IMR-90 (cell line): ENCODE measurements at regions not wholly inside any gene's neighbourhood (a gene's known extent, or its start where the extent isn't known, plus 50 kb on each side); places are given as distances from the start of the nearest gene placed in this dataset.

ENCODE experiments used
- ATAC-seq: fragments of 200-7000 bp; cut with Tn5 transposase; 2 replicates; pipeline ENCODE4 v1.9.1; 2020; ENCODE audit warnings: low read depth, mild to moderate bottlenecking, moderate library complexity
- BruUV-seq: library from RNA; stranded (reverse); fragments of 400-500 nt; replicated peaks from 2 replicates; lab custom pipeline; 2021; lab: Mats Ljungman, UMichigan
- CTCF ChIA-PET: fragments of 300-600 bp; formaldehyde crosslinking; extraction: SDS; loops from one replicate; lab custom pipeline; 2021; ENCODE audit warnings: antibody characterized with exemption; lab: Yijun Ruan, JAX
- POLR2A ChIA-PET: fragments of 300-600 bp; sonication (Branson Sonifier 250); formaldehyde crosslinking; loops from one replicate; lab custom pipeline; 2022; ENCODE audit warnings: antibody characterized with exemption; ENCODE audit not compliant: unreplicated experiment; lab: Charles Lee
- DNase-seq: peaks from one replicate; pipeline ENCODE4 v3.0.0; 2013
- H2AFZ ChIP-seq: replicated peaks from 2 replicates; pipeline ENCODE3; 2013; ENCODE audit warnings: low read length, mild to moderate bottlenecking; ENCODE audit not compliant: poor library complexity
- H2AK5ac ChIP-seq: 2 replicates; pipeline ENCODE4 v1.6.1; 2013; ENCODE audit warnings: low read depth, low read length, inconsistent platforms
- H2AK9ac ChIP-seq: replicated peaks from 2 replicates; pipeline ENCODE3; 2013; ENCODE audit warnings: mild to moderate bottlenecking, low read depth, low read length, moderate library complexity; ENCODE audit not compliant: poor library complexity
- H2BK120ac ChIP-seq: 2 replicates; pipeline ENCODE4 v1.6.1; 2013; ENCODE audit warnings: low read depth, low read length, inconsistent platforms
- H2BK15ac ChIP-seq: 3 replicates; pipeline ENCODE4 v1.6.1; 2013; ENCODE audit warnings: low read depth, low read length, inconsistent platforms
- H2BK20ac ChIP-seq: 2 replicates; pipeline ENCODE4 v1.6.1; 2013; ENCODE audit warnings: low read depth, mild to moderate bottlenecking, inconsistent platforms, low read length, moderate library complexity
- H2BK5ac ChIP-seq: 2 replicates; pipeline ENCODE4 v1.6.1; 2013; ENCODE audit warnings: mild to moderate bottlenecking, low read depth, low read length, inconsistent platforms; ENCODE audit not compliant: poor library complexity, severe bottlenecking
- H3K14ac ChIP-seq: replicated peaks from 2 replicates; pipeline ENCODE4 v1.6.1; 2013; ENCODE audit warnings: low read depth, low read length, inconsistent platforms
- H3K18ac ChIP-seq: 2 replicates; pipeline ENCODE4 v1.6.1; 2013; ENCODE audit warnings: low read depth, low read length, control low read depth
- H3K23ac ChIP-seq: 2 replicates; pipeline ENCODE4 v1.6.1; 2013; ENCODE audit warnings: low read depth, low read length, inconsistent platforms
- H3K27ac ChIP-seq: 2 replicates; pipeline ENCODE4 v1.5.1; 2013; ENCODE audit warnings: mild to moderate bottlenecking, control low read depth, low read length; ENCODE audit not compliant: insufficient read depth
- H3K27me3 ChIP-seq: 2 replicates; pipeline ENCODE4 v1.6.1; 2013; ENCODE audit warnings: low read length; ENCODE audit not compliant: control insufficient read depth, insufficient read depth
- H3K36me3 ChIP-seq: 2 replicates; pipeline ENCODE4 v1.6.1; 2013; ENCODE audit warnings: low read length, mixed read lengths; ENCODE audit not compliant: control insufficient read depth, insufficient read depth
- H3K4ac ChIP-seq: 2 replicates; pipeline ENCODE4 v1.6.1; 2013; ENCODE audit warnings: low read depth, low read length, inconsistent platforms
- H3K4me1 ChIP-seq: 2 replicates; pipeline ENCODE4 v1.6.1; 2013; ENCODE audit warnings: low read length, mixed read lengths; ENCODE audit not compliant: control insufficient read depth, insufficient read depth
- H3K4me2 ChIP-seq: 2 replicates; pipeline ENCODE4 v1.6.1; 2013; ENCODE audit warnings: low read depth, mild to moderate bottlenecking, control low read depth, low read length, moderate library complexity
- H3K4me3 ChIP-seq: 2 replicates; pipeline ENCODE4 v1.5.1; 2013; ENCODE audit warnings: low read depth, mild to moderate bottlenecking, control low read depth, low read length, moderate library complexity; ENCODE audit not compliant: insufficient read depth
- H3K56ac ChIP-seq: 2 replicates; pipeline ENCODE4 v1.6.1; 2013; ENCODE audit warnings: low read length, inconsistent platforms; ENCODE audit not compliant: insufficient read depth; ENCODE audit errors: extremely low read depth
- H3K79me1 ChIP-seq, 2 experiments: 2 replicates each; pipeline ENCODE4 v1.6.1; 2013; ENCODE audit warnings: low read length in 2 of 2, inconsistent platforms in 1 of 2, low read depth in 1 of 2
- H3K9ac ChIP-seq: 2 replicates; pipeline ENCODE4 v1.6.1; 2013; ENCODE audit warnings: low read depth, low read length, control low read depth
- H3K9me1 ChIP-seq: 2 replicates; pipeline ENCODE4 v1.6.1; 2013; ENCODE audit warnings: low read length, inconsistent platforms; ENCODE audit not compliant: insufficient read depth
- H3K9me3 ChIP-seq: 2 replicates; pipeline ENCODE4 v1.6.1; 2013; ENCODE audit warnings: low read length; ENCODE audit not compliant: control insufficient read depth, insufficient read depth
- H4K20me1 ChIP-seq: 2 replicates; pipeline ENCODE4 v1.6.1; 2013; ENCODE audit warnings: low read length, inconsistent platforms; ENCODE audit not compliant: insufficient read depth
- H4K5ac ChIP-seq: 2 replicates; pipeline ENCODE4 v1.6.1; 2013; ENCODE audit warnings: mild to moderate bottlenecking, low read depth, low read length, control low read depth
- H4K8ac ChIP-seq, 2 experiments: 2 replicates each; pipeline ENCODE4 v1.6.1; 2013; ENCODE audit warnings: low read depth in 2 of 2, low read length in 2 of 2, control low read depth in 1 of 2, inconsistent platforms in 1 of 2
- H4K91ac ChIP-seq: 2 replicates; pipeline ENCODE4 v1.6.1; 2013; ENCODE audit warnings: low read depth, low read length, inconsistent platforms; ENCODE audit not compliant: insufficient read depth
- CEBPB ChIP-seq: IDR thresholded peaks from 2 replicates; pipeline ENCODE4 v1.6.1; 2012; ENCODE audit warnings: low read depth, low read length, improper control_type of control experiment
- CHD1 ChIP-seq: IDR thresholded peaks from 2 replicates; pipeline ENCODE4 v1.6.1; 2012; ENCODE audit warnings: low read depth, low read length, improper control_type of control experiment
- FOS ChIP-seq: fragments of 150-350 bp; IDR thresholded peaks from 2 replicates; pipeline ENCODE4 v1.6.1; 2016; ENCODE audit warnings: low read depth, low read length
- MAFK ChIP-seq: IDR thresholded peaks from 2 replicates; pipeline ENCODE4 v1.6.1; 2012; ENCODE audit warnings: low read depth, low read length, improper control_type of control experiment
- MAZ ChIP-seq: IDR thresholded peaks from 2 replicates; pipeline ENCODE4 v1.6.1; 2012; ENCODE audit warnings: low read depth, mild to moderate bottlenecking, low read length, improper control_type of control experiment, moderate library complexity, borderline replicate concordance
- MXI1 ChIP-seq: IDR thresholded peaks from 2 replicates; pipeline ENCODE4 v1.6.1; 2012; ENCODE audit warnings: low read depth, mild to moderate bottlenecking, low read length, moderate library complexity, borderline replicate concordance
- NFE2L2 ChIP-seq: fragments of 150-350 bp; IDR thresholded peaks from 2 replicates; pipeline ENCODE4 v1.6.1; 2016; ENCODE audit warnings: low read depth, mild to moderate bottlenecking, low read length
- RAD21 ChIP-seq: IDR thresholded peaks from 2 replicates; pipeline ENCODE4 v1.6.1; 2012; ENCODE audit warnings: low read length, improper control_type of control experiment
- RCOR1 ChIP-seq: IDR thresholded peaks from 2 replicates; pipeline ENCODE4 v1.6.1; 2012; ENCODE audit warnings: mild to moderate bottlenecking, low read length, improper control_type of control experiment; ENCODE audit not compliant: insufficient replicate concordance
- RFX5 ChIP-seq: IDR thresholded peaks from 2 replicates; pipeline ENCODE4 v1.8.0; 2012; ENCODE audit warnings: low read depth, mild to moderate bottlenecking, low read length, moderate library complexity
- SMC3 ChIP-seq: fragments of 150-350 bp; IDR thresholded peaks from 2 replicates; pipeline ENCODE4 v1.6.1; 2016; ENCODE audit warnings: low read depth, mild to moderate bottlenecking, antibody characterized with exemption, low read length, moderate library complexity
- dilution Hi-C: fragments of 300-500 bp; cut with HindIII; formaldehyde crosslinking; loops from one replicate; pipeline ENCODE4 v1.14.3; 2018; ENCODE audit warnings: low sequenced_read_pairs; ENCODE audit not compliant: unreplicated experiment
- in situ Hi-C: fragments of 300-500 bp; cut with MboI; formaldehyde crosslinking; loops from 3 replicates; pipeline ENCODE4 v1.14.3; 2019; ENCODE audit warnings: low sequenced_read_pairs, inconsistent platforms, mixed read lengths
- intact Hi-C: fragments of 100-400 bp; cut with micrococcal nuclease; formaldehyde crosslinking; loops from 2 replicates; pipeline ENCODE4 v1.10.0; 2022
- TF ChIP-seq, protein P1 (sequence below): fragments of 150-350 bp; IDR thresholded peaks from 2 replicates; pipeline ENCODE4 v1.6.1; 2017; ENCODE audit warnings: mild to moderate bottlenecking, antibody characterized with exemption, low read length, low read depth
- TF ChIP-seq, protein P2 (sequence below): fragments of 150-350 bp; IDR thresholded peaks from 2 replicates; pipeline ENCODE4 v1.6.1; 2016; ENCODE audit warnings: low read depth, mild to moderate bottlenecking, low read length, moderate library complexity, borderline replicate concordance
- TF ChIP-seq, protein P3 (sequence below): conservative IDR thresholded peaks from 2 replicates; pipeline ENCODE4 v1.5.1; 2012; ENCODE audit warnings: mild to moderate bottlenecking, low read depth, low read length, improper control_type of control experiment

DNA sequence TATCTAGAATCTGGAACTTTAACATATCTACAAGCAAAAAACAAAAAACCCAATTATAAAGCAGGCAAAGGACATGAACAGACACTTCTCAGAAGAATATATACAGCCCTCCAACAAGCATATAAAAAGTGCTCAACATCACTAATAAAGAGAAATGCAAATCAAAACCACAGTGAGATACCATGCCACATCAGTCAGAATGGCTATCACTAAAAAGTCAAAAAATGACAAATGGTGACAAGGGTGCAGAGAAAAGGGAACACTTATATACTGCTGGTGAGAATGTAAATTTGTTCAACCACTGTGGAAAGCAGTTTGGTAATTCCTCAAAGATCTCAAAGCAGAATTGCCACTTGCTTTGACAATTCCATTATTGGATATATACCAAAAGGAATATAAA is 215.0 kb upstream of the EYS start:
- Histone ChIP-seq H4K91ac (no peak overlapping the region), H2AFZ (no peak overlapping the region), H3K9me3 (no peaks in the 10 kb centered on the region), H4K20me1 (no peaks in the 10 kb centered on the region), H2AK5ac (no peak overlapping the region), H3K4me2 (no peak overlapping the region), H3K56ac (no peak overlapping the region), H3K4me3 (no peak overlapping the region), H3K9ac (no peak overlapping the region), H3K27me3 (no peaks in the 10 kb centered on the region), H3K4me1 (no peaks in the 10 kb centered on the region), H2BK120ac (no peak overlapping the region), H4K8ac (no peak overlapping the region), H3K14ac (no peak overlapping the region), H3K27ac (no peak overlapping the region), H3K23ac (no peak overlapping the region), H3K9me1 (no peaks in the 10 kb centered on the region), H2BK5ac (no peak overlapping the region), H2BK15ac (no peak overlapping the region), H2BK20ac (no peak overlapping the region), H2AK9ac (no peak overlapping the region), H3K79me1 (no peaks in the 10 kb centered on the region), H3K18ac (no peak overlapping the region), H3K36me3 (no peaks in the 10 kb centered on the region), H4K5ac (no peak overlapping the region), H3K4ac (no peak overlapping the region)
- in situ Hi-C loops: no loop called here
- intact Hi-C loops: no loop called here
- ChIA-PET CTCF (no interaction called here), POLR2A (no interaction called here)
- TF ChIP-seq, protein P1, sequence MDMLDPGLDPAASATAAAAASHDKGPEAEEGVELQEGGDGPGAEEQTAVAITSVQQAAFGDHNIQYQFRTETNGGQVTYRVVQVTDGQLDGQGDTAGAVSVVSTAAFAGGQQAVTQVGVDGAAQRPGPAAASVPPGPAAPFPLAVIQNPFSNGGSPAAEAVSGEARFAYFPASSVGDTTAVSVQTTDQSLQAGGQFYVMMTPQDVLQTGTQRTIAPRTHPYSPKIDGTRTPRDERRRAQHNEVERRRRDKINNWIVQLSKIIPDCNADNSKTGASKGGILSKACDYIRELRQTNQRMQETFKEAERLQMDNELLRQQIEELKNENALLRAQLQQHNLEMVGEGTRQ: no peak
- TF ChIP-seq CHD1 (no peak), RFX5 (no peak), MAFK (no peak), MXI1 (no peak), MAZ (no peak), FOS (no peak), CEBPB (no peak), SMC3 (no peak), RAD21 (no peak), RCOR1 (no peak), NFE2L2 (no peak)
- TF ChIP-seq, protein P2, sequence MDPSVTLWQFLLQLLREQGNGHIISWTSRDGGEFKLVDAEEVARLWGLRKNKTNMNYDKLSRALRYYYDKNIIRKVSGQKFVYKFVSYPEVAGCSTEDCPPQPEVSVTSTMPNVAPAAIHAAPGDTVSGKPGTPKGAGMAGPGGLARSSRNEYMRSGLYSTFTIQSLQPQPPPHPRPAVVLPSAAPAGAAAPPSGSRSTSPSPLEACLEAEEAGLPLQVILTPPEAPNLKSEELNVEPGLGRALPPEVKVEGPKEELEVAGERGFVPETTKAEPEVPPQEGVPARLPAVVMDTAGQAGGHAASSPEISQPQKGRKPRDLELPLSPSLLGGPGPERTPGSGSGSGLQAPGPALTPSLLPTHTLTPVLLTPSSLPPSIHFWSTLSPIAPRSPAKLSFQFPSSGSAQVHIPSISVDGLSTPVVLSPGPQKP: no peak
- TF ChIP-seq, protein P3, sequence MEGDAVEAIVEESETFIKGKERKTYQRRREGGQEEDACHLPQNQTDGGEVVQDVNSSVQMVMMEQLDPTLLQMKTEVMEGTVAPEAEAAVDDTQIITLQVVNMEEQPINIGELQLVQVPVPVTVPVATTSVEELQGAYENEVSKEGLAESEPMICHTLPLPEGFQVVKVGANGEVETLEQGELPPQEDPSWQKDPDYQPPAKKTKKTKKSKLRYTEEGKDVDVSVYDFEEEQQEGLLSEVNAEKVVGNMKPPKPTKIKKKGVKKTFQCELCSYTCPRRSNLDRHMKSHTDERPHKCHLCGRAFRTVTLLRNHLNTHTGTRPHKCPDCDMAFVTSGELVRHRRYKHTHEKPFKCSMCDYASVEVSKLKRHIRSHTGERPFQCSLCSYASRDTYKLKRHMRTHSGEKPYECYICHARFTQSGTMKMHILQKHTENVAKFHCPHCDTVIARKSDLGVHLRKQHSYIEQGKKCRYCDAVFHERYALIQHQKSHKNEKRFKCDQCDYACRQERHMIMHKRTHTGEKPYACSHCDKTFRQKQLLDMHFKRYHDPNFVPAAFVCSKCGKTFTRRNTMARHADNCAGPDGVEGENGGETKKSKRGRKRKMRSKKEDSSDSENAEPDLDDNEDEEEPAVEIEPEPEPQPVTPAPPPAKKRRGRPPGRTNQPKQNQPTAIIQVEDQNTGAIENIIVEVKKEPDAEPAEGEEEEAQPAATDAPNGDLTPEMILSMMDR: no peak
- dilution Hi-C loops: no loop called here
- no TSS peak for BruUV-seq
- ATAC-seq: no peak
- no peak for DNase-seq
